GM13977 (cell line): ENCODE measurements at regions not wholly inside any gene's neighbourhood (a gene's known extent, or its start where the extent isn't known, plus 50 kb on each side); places are given as distances from the start of the nearest gene placed in this dataset.

Experiments
- DNase-seq: peaks from one replicate; pipeline ENCODE4 v3.0.0; 2012; ENCODE audit warnings: low spot score
- in situ Hi-C: fragments of 300-500 bp; cut with MboI; formaldehyde crosslinking; loops from one replicate; pipeline ENCODE4 v1.12.0; 2022; ENCODE audit warnings: low sequenced_read_pairs, low pct_unique_long_range_greater_than_20kb, mixed read lengths, inconsistent platforms; ENCODE audit not compliant: unreplicated experiment
- TF ChIP-seq, protein P1 (sequence below): IDR thresholded peaks from 2 replicates; pipeline ENCODE4 v1.5.1; 2012; ENCODE audit warnings: mild to moderate bottlenecking, control low read depth; ENCODE audit not compliant: insufficient read depth; ENCODE audit errors: extremely low read depth, missing control alignments

- in situ Hi-C loops: no loop called here
- DNase-seq: no peak
- TF ChIP-seq, protein P1, sequence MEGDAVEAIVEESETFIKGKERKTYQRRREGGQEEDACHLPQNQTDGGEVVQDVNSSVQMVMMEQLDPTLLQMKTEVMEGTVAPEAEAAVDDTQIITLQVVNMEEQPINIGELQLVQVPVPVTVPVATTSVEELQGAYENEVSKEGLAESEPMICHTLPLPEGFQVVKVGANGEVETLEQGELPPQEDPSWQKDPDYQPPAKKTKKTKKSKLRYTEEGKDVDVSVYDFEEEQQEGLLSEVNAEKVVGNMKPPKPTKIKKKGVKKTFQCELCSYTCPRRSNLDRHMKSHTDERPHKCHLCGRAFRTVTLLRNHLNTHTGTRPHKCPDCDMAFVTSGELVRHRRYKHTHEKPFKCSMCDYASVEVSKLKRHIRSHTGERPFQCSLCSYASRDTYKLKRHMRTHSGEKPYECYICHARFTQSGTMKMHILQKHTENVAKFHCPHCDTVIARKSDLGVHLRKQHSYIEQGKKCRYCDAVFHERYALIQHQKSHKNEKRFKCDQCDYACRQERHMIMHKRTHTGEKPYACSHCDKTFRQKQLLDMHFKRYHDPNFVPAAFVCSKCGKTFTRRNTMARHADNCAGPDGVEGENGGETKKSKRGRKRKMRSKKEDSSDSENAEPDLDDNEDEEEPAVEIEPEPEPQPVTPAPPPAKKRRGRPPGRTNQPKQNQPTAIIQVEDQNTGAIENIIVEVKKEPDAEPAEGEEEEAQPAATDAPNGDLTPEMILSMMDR: no peak
These were observed 983.4 kb downstream of the CCSER2 start for GRCh38 chr10:85311613-85312337.

GRCh38 chr10:85315657-85316056 lies 987.3 kb downstream of the CCSER2 start:
- in situ Hi-C loops: no loop called here
- no peak for DNase-seq
- TF ChIP-seq, protein P1: no peak

- in situ Hi-C loops: no loop called here
- no peak for DNase-seq
- TF ChIP-seq, protein P1: no peak
These were observed 987.9 kb downstream of the CCSER2 start for GRCh38 chr10:85316276-85316675.

- no peak for DNase-seq
- in situ Hi-C loops: no loop called here
- TF ChIP-seq, protein P1: no peak
These were observed 989.4 kb downstream of the CCSER2 start for GRCh38 chr10:85317827-85318226.

- TF ChIP-seq, protein P1: no peak
- no peak for DNase-seq
- in situ Hi-C loops: no loop called here
These were observed 990.7 kb downstream of the CCSER2 start for GRCh38 chr10:85318809-85319807.

DNA sequence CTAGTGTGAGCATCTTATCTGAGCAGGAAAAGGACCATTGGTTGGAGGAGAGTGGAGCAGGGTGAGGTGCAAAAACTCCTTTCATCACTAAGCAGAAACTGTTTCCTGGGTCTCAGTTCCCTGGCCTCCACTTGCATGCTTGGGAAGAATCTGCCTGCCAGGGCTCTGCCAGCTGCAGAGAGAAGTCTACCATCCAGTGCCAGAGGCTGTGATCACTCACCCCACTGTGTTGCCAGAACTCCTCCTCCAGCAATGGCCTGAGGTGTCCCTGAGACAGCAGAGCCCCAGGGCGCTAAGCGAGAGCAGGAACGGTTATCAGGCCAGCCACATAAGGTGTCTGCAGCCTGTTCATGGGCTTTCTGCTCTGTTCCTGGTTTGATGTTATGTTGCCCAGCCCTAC lies 991.4 kb downstream of the CCSER2 start:
- in situ Hi-C loops: no loop called here
- DNase-seq: no peak
- TF ChIP-seq, protein P1: no peak
